SK-N-SH (cell line): ENCODE measurements at regions not wholly inside any gene's neighbourhood (a gene's known extent, or its start where the extent isn't known, plus 50 kb on each side); places are given as distances from the start of the nearest gene placed in this dataset.

ENCODE experiments used
- CTCF ChIA-PET: fragments of 300-600, 350-600 bp; formaldehyde crosslinking; extraction: SDS; loops from one replicate; lab custom pipeline; 2021; lab: Yijun Ruan, JAX
- POLR2A ChIA-PET: fragments of 350-600 bp; sonication (Branson Sonifier 250); formaldehyde crosslinking; extraction: SDS; loops from one replicate; lab custom pipeline; 2020; ENCODE audit warnings: antibody characterized with exemption, inconsistent platforms; lab: Yijun Ruan, JAX
- DNase-seq: peaks from one replicate; pipeline ENCODE4 v3.0.0; 2012
- H2AFZ ChIP-seq: fragments of 200-600 bp; sonication (generic); 2 replicates; pipeline ENCODE4 v1.8.1; 2016; ENCODE audit warnings: antibody characterized with exemption, mild to moderate bottlenecking, low read depth
- H3F3A ChIP-seq: fragments of 200-600 bp; sonication (generic); replicated peaks from 2 replicates; pipeline ENCODE3; 2016; ENCODE audit warnings: antibody characterized with exemption, mild to moderate bottlenecking; ENCODE audit not compliant: insufficient read depth
- H3K27ac ChIP-seq, 2 experiments: fragments of 200-500 bp in 1 of 2; fragments of 200-600 bp in 1 of 2; sonication (Bioruptor generic) in 1 of 2; sonication (generic), shearing (Covaris generic) in 1 of 2; 2 replicates each; pipeline versions ENCODE4 v1.5.1 to v1.6.1; 2014 to 2016; ENCODE audit warnings: low read depth in 2 of 2, inconsistent platforms in 1 of 2, low read length in 1 of 2, mild to moderate bottlenecking in 1 of 2, mixed read lengths in 1 of 2
- H3K27me3 ChIP-seq: fragments of 200-600 bp; sonication (generic), shearing (Covaris generic); 2 replicates; pipeline ENCODE4 v1.6.1; 2016; ENCODE audit warnings: mixed run types; ENCODE audit not compliant: insufficient read depth
- H3K36me3 ChIP-seq, 2 experiments: fragments of 200-500 bp in 1 of 2; fragments of 200-600 bp in 1 of 2; sonication (Bioruptor generic) in 1 of 2; sonication (generic) in 1 of 2; replicated peaks in 1 of 2; 2 replicates each; pipeline versions ENCODE3 to v1.5.1; 2014 to 2016; ENCODE audit warnings: low read length in 1 of 2, mild to moderate bottlenecking in 1 of 2; ENCODE audit not compliant: insufficient read depth in 2 of 2, control insufficient read depth in 1 of 2
- H3K4me1 ChIP-seq, 2 experiments: fragments of 200-500 bp in 1 of 2; fragments of 200-600 bp in 1 of 2; sonication (Bioruptor generic) in 1 of 2; sonication (generic), shearing (Covaris generic) in 1 of 2; 2 replicates each; pipeline versions ENCODE4 v1.5.1 to v1.6.1; 2014 to 2016; ENCODE audit warnings: low read depth in 1 of 2, low read length in 1 of 2, mixed run types in 1 of 2; ENCODE audit not compliant: insufficient read depth in 2 of 2, control insufficient read depth in 1 of 2
- H3K4me2 ChIP-seq: fragments of 200-600 bp; sonication (generic), shearing (Covaris generic); 2 replicates; pipeline ENCODE4 v1.6.1; 2017; ENCODE audit warnings: mixed run types
- H3K4me3 ChIP-seq, 2 experiments: fragments of 200-500 bp in 1 of 2; fragments of 200-600 bp in 1 of 2; sonication (Bioruptor generic) in 1 of 2; sonication (generic), shearing (Covaris generic) in 1 of 2; 2 replicates each; pipeline versions ENCODE4 v1.5.1 to v1.8.1; 2014 to 2016; ENCODE audit warnings: low read depth in 2 of 2, inconsistent platforms in 1 of 2, low read length in 1 of 2, mild to moderate bottlenecking in 1 of 2, mixed read lengths in 1 of 2, moderate library complexity in 1 of 2
- H3K79me2 ChIP-seq: fragments of 200-600 bp; sonication (generic); 2 replicates; pipeline ENCODE4 v1.8.1; 2017; ENCODE audit warnings: mild to moderate bottlenecking; ENCODE audit not compliant: insufficient read depth
- H3K9ac ChIP-seq: fragments of 200-600 bp; sonication (generic); 2 replicates; pipeline ENCODE4 v1.6.1; 2017; ENCODE audit warnings: mixed run types
- H3K9me2 ChIP-seq: fragments of 200-600 bp; sonication (generic); 2 replicates; pipeline ENCODE4 v1.6.1; 2017; ENCODE audit warnings: mixed run types
- H3K9me3 ChIP-seq: fragments of 200-600 bp; sonication (generic); 2 replicates; pipeline ENCODE4 v1.6.1; 2017; ENCODE audit warnings: mixed run types, mild to moderate bottlenecking, moderate library complexity
- H4K20me1 ChIP-seq: fragments of 200-600 bp; sonication (generic); 2 replicates; pipeline ENCODE4 v1.6.1; 2017; ENCODE audit warnings: mild to moderate bottlenecking, mixed run types; ENCODE audit not compliant: insufficient read depth
- CTCF ChIP-seq: fragments of 200-600 bp; sonication (generic); IDR thresholded peaks from 2 replicates; pipeline ENCODE4 v1.6.1; 2017; ENCODE audit warnings: antibody characterized with exemption, mild to moderate bottlenecking, moderate library complexity
- EP300 ChIP-seq, 2 experiments: IDR thresholded peaks; 2 replicates each; pipeline versions ENCODE4 v1.4.0 to v1.6.1; 2012; ENCODE audit warnings: borderline replicate concordance in 1 of 2, low read depth in 1 of 2, low read length in 1 of 2
- EZH2phosphoT487 ChIP-seq: fragments of 200-600 bp; sonication (generic); IDR thresholded peaks from 2 replicates; pipeline ENCODE4 v1.6.1; 2017; ENCODE audit warnings: low read depth, mixed run types, mild to moderate bottlenecking, antibody characterized with exemption, moderate library complexity, borderline replicate concordance
- FOSL2 ChIP-seq: IDR thresholded peaks from 2 replicates; pipeline ENCODE4 v1.4.0; 2012; ENCODE audit warnings: low read depth, mild to moderate bottlenecking, moderate library complexity, borderline replicate concordance
- GABPA ChIP-seq: IDR thresholded peaks from 2 replicates; pipeline ENCODE4 v1.4.0; 2012; ENCODE audit warnings: low read depth, mild to moderate bottlenecking
- GATA2 ChIP-seq: sonication (generic); formaldehyde crosslinking; IDR thresholded peaks from 2 replicates; pipeline ENCODE4 v1.5.0; 2020; ENCODE audit warnings: mild to moderate bottlenecking, missing genetic modification reagents
- JUND ChIP-seq: IDR thresholded peaks from 2 replicates; pipeline ENCODE4 v1.4.0; 2012
- MEF2A ChIP-seq: IDR thresholded peaks from 2 replicates; pipeline ENCODE4 v1.4.0; 2012; ENCODE audit warnings: low read depth, borderline replicate concordance
- MXI1 ChIP-seq: IDR thresholded peaks from 2 replicates; pipeline ENCODE4 v1.6.1; 2012; ENCODE audit warnings: mild to moderate bottlenecking, low read depth, low read length, improper control_type of control experiment
- NRF1 ChIP-seq: IDR thresholded peaks from 2 replicates; pipeline ENCODE4 v1.6.1; 2012; ENCODE audit warnings: low read depth, mild to moderate bottlenecking, low read length
- PBX3 ChIP-seq: IDR thresholded peaks from 2 replicates; pipeline ENCODE4; 2012
- RCOR1 ChIP-seq: fragments of 150-350 bp; IDR thresholded peaks from 2 replicates; pipeline ENCODE4 v1.6.1; 2017; ENCODE audit warnings: antibody characterized with exemption, low read length
- RFX5 ChIP-seq: IDR thresholded peaks from 2 replicates; pipeline ENCODE4 v1.6.1; 2012; ENCODE audit warnings: mild to moderate bottlenecking, improper control_type of control experiment, low read length
- RXRA ChIP-seq: IDR thresholded peaks from 2 replicates; pipeline ENCODE4 v1.4.0; 2012; ENCODE audit warnings: low read depth, mild to moderate bottlenecking, borderline replicate concordance
- TCF12 ChIP-seq: IDR thresholded peaks from 2 replicates; pipeline ENCODE4 v1.4.0; 2012
- USF2 ChIP-seq: fragments of 150-350 bp; IDR thresholded peaks from 2 replicates; pipeline ENCODE4 v1.6.1; 2017; ENCODE audit warnings: antibody characterized with exemption, low read length, low read depth, borderline replicate concordance
- WGBS: methylation state at CpG from one replicate; pipeline ENCODE4 v1.1.6; 2017; ENCODE audit warnings: low lambda C conversion rate; 5-methylcytosine and 5-hydroxymethylcytosine counted together

DNA sequence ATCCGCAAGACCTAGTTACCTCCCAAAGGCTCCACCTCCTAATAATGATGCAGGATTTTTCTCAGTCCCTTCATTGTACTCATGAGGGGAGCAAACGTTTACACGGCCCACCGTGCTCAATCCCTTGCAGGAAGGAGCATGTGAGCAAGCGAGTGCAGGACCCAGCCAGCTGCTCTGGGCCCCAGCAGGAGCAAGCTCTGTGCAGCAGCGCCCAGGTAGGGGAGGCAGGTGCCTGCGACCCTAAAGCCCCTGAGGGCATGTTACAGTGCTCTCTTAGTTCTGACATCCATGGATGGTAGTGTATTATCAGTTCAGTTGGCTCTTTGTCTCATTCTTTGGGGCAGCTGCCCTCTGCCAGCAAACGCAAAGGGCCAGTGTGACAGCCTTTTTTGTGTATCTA is 143.4 kb downstream of the TBXT start:
- Histone ChIP-seq H3K27me3 (no peaks in the 10 kb centered on the region), H3K9ac (no peak overlapping the region), H3K9me3 (0 out of 2 replicates have a peak, but pooled peaks cover 4% of the 10 kb centered on the region), H3K79me2 (no peaks in the 10 kb centered on the region)
- TF ChIP-seq GABPA (no peak), MEF2A (no peak), GATA2 (CRISPR knock-in tag) (no peak), USF2 (no peak), MXI1 (no peak), JUND (no peak), EP300 (IDR thresholded peaks at IDR 0.05; ENCODE audit: borderline replicate concordance in 1 of 2, low read depth in 1 of 2, low read length in 1 of 2) (no peak), RXRA (no peak), TCF12 (no peak)
- TF ChIP-seq, all 33 proteins: peak for 0
- DNase-seq, result no peak
- H3K4me3 ChIP-seq, result no peak overlapping the region
- H3K27ac ChIP-seq, result no peak overlapping the region
- WGBS, result 48% methylated on average over 8 of the region's 8 CpGs
- H3K4me1 ChIP-seq, result peaks cover 0 to 4% of the 10 kb centered on the region in 2 experiments; a peak in 1 of 4 replicates
- CTCF ChIA-PET, result interaction anchor here (1.4 to 1.5 kb wide), 2 partner anchors 9 to 16 kb away, joined by 4 to 8 read pairs; no protein-coding TSS in a partner anchor
- no peaks in the 10 kb centered on the region for H4K20me1 ChIP-seq
- no peak overlapping the region for H2AFZ ChIP-seq
- H3F3A ChIP-seq, result no peaks in the 10 kb centered on the region
- no peak overlapping the region for H3K4me2 ChIP-seq
- no peaks in the 10 kb centered on the region for H3K9me2 ChIP-seq
- no peaks in the 10 kb centered on the region for H3K36me3 ChIP-seq
- POLR2A ChIA-PET, result no interaction called here

DNA sequence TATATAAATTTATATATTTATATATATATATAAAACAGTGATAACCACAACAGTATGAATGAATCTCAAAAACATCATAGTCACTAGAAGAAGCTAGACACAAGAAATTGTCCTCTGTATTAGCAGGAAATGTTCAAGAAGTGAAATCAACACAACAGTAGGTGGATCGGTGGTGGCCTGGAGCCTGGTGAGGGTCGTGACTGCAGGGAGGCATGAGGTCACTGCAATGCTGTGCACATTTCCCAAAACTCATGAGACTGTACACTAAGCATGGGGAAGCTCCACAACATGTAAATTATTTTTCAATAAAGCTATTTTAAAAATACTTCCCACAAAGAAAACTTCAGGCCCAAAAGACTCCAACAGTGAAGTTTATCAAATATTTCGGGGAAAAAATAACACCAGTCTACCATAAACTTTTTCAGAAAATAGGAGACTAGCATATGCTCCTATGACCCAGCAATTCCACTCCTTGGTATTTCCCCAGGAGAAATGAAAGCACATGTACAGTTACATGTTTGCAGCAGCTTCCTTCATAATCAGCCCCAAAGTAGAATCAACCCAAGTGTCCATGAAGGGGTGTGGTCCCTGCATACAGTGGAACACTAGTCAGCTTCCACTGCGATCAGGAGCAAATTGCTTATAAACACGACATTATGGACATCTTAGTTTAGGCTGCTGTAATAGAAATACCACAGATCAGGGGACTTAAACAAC is 144.2 kb downstream of the TBXT start:
- WGBS, result 46% methylated on average over 5 of the region's 5 CpGs
- Histone ChIP-seq H3F3A (no peaks in the 10 kb centered on the region), H3K4me3 (no peak overlapping the region), H3K9me2 (no peaks in the 10 kb centered on the region), H4K20me1 (no peaks in the 10 kb centered on the region), H3K36me3 (no peaks in the 10 kb centered on the region), H3K4me2 (no peak overlapping the region), H3K27me3 (no peaks in the 10 kb centered on the region), H3K27ac (no peak overlapping the region), H3K4me1 (no peaks in the 10 kb centered on the region; a peak in 1 of 4 replicates)
- CTCF ChIA-PET, result interaction anchor here (1.5 kb wide), 1 partner anchor 9 kb away, joined by 8 read pairs; no protein-coding TSS in a partner anchor
- no peak for DNase-seq
- TF ChIP-seq RCOR1, result no peak
- no peak for TF ChIP-seq RFX5
- TF ChIP-seq EZH2phosphoT487, result no peak
- TF ChIP-seq NRF1, result no peak
- TF ChIP-seq PBX3, result no peak
- TF ChIP-seq FOSL2, result no peak
- TF ChIP-seq CTCF, result no peak
- TF ChIP-seq, all 33 proteins: peak for 0
- no peak overlapping the region for H3K9ac ChIP-seq
- H3K9me3 ChIP-seq, result 0 out of 2 replicates have a peak, but pooled peaks cover 4% of the 10 kb centered on the region
- H2AFZ ChIP-seq, result no peak overlapping the region
- no peaks in the 10 kb centered on the region for H3K79me2 ChIP-seq
- POLR2A ChIA-PET, result no interaction called here
